ENCODE measurements at regions not wholly inside any gene's neighbourhood (a gene's known extent, or its start where the extent isn't known, plus 50 kb on each side); places are given as distances from the start of the nearest gene placed in this dataset.

DNA sequence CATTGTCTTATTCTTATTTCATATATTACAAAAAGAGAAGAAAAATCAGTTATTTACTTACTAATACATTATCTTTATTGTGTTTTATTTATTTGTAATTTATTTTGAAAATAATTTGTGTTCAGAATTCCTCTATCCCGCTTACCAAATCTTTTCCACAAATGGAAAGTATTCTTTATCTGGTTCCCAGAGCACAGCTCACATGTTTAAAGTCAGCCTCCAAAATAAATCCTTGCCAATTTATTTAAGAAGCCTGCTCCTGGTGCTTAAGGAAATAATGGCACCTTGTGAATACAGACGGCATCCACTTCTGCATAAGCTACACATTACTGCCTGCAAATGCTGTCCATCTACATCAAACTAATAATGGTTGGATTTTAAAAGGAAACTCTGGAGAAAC lies 435.4 kb downstream of the MTRR start:
- TF ChIP-seq, protein P1, sequence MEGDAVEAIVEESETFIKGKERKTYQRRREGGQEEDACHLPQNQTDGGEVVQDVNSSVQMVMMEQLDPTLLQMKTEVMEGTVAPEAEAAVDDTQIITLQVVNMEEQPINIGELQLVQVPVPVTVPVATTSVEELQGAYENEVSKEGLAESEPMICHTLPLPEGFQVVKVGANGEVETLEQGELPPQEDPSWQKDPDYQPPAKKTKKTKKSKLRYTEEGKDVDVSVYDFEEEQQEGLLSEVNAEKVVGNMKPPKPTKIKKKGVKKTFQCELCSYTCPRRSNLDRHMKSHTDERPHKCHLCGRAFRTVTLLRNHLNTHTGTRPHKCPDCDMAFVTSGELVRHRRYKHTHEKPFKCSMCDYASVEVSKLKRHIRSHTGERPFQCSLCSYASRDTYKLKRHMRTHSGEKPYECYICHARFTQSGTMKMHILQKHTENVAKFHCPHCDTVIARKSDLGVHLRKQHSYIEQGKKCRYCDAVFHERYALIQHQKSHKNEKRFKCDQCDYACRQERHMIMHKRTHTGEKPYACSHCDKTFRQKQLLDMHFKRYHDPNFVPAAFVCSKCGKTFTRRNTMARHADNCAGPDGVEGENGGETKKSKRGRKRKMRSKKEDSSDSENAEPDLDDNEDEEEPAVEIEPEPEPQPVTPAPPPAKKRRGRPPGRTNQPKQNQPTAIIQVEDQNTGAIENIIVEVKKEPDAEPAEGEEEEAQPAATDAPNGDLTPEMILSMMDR (IDR thresholded peaks at IDR 0.05; ENCODE audit: low read depth, low read length, poor library complexity, severe bottlenecking): no peak
- TF ChIP-seq EZH2phosphoT487 (IDR thresholded peaks at IDR 0.05; ENCODE audit: borderline replicate concordance, low read length): no peak
